OCI-LY3 (cell line): ENCODE measurements at regions not wholly inside any gene's neighbourhood (a gene's known extent, or its start where the extent isn't known, plus 50 kb on each side); places are given as distances from the start of the nearest gene placed in this dataset.

Source experiments
- EZH2phosphoT487 ChIP-seq: fragments of 200-600 bp; shearing (Covaris generic); IDR thresholded peaks from 2 replicates; pipeline ENCODE4 v1.6.1; 2018; ENCODE audit warnings: antibody characterized with exemption, mixed run types, low read depth
- TF ChIP-seq, protein P1 (sequence below): fragments of 200-600, 300-600 bp; sonication (generic); IDR thresholded peaks from 2 replicates; pipeline ENCODE4 v1.5.1; 2014; ENCODE audit warnings: antibody characterized with exemption, low read length, low read depth

DNA sequence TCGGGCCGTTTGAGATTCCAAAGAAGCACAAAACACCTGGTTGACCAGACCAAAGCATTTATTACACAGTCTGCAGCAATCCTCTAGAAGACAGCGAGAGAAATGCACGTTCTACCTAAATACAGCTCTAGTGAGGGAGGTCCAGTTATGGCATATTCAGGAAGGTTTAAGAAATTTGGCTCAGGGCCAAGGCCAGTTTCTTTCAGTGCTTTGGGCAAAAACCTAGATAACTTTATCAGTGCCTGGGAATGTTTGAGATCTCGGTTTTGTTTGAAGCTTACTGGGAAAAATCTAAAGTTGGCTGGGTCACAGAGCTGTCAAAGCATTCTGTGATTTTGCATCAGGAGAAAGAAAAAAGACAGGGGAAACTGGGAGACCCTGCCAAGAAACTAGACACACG lies 514.0 kb upstream of the TMPRSS15 start:
- TF ChIP-seq, protein P1, sequence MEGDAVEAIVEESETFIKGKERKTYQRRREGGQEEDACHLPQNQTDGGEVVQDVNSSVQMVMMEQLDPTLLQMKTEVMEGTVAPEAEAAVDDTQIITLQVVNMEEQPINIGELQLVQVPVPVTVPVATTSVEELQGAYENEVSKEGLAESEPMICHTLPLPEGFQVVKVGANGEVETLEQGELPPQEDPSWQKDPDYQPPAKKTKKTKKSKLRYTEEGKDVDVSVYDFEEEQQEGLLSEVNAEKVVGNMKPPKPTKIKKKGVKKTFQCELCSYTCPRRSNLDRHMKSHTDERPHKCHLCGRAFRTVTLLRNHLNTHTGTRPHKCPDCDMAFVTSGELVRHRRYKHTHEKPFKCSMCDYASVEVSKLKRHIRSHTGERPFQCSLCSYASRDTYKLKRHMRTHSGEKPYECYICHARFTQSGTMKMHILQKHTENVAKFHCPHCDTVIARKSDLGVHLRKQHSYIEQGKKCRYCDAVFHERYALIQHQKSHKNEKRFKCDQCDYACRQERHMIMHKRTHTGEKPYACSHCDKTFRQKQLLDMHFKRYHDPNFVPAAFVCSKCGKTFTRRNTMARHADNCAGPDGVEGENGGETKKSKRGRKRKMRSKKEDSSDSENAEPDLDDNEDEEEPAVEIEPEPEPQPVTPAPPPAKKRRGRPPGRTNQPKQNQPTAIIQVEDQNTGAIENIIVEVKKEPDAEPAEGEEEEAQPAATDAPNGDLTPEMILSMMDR, result no peak
- no peak for TF ChIP-seq EZH2phosphoT487
